Astrocyte (in vitro differentiated cells and primary cell): ENCODE measurements at regions not wholly inside any gene's neighbourhood (a gene's known extent, or its start where the extent isn't known, plus 50 kb on each side); places are given as distances from the start of the nearest gene placed in this dataset.

Source experiments
- CTCF ChIP-seq: IDR thresholded peaks from 2 replicates; pipeline ENCODE4 v1.5.1; 2011; ENCODE audit warnings: low read depth, mild to moderate bottlenecking, inconsistent platforms, low read length, moderate library complexity; ENCODE audit not compliant: insufficient read depth
- EZH2 ChIP-seq: IDR thresholded peaks from 2 replicates; pipeline ENCODE4 v1.6.1; 2012; ENCODE audit warnings: mild to moderate bottlenecking, low read length, inconsistent platforms; ENCODE audit not compliant: insufficient read depth

GRCh38 chr5:23221831-23222230, 285.6 kb upstream of the PRDM9 start:
- TF ChIP-seq CTCF, result no peak
- no peak for TF ChIP-seq EZH2
